Esophagus muscularis mucosa (tissue), 3 donors: ENCODE measurements at regions not wholly inside any gene's neighbourhood (a gene's known extent, or its start where the extent isn't known, plus 50 kb on each side); places are given as distances from the start of the nearest gene placed in this dataset.

Source experiments
- POLR2A ChIP-seq: fragments of 450-650 bp; IDR thresholded peaks from one replicate; pipeline ENCODE4 v1.6.1; 2017; ENCODE audit warnings: antibody characterized with exemption, moderate library complexity, mild to moderate bottlenecking, low read depth
- TF ChIP-seq, protein P1 (sequence below), 3 experiments: fragments of 200-600 bp in 2 of 3; fragments of 450-650 bp in 1 of 3; sonication (generic) in 2 of 3; IDR thresholded peaks; one replicate each; pipeline ENCODE4 v1.5.1; 2017 to 2019; ENCODE audit warnings: antibody characterized with exemption in 3 of 3, mild to moderate bottlenecking in 2 of 3, moderate library complexity in 1 of 3

DNA sequence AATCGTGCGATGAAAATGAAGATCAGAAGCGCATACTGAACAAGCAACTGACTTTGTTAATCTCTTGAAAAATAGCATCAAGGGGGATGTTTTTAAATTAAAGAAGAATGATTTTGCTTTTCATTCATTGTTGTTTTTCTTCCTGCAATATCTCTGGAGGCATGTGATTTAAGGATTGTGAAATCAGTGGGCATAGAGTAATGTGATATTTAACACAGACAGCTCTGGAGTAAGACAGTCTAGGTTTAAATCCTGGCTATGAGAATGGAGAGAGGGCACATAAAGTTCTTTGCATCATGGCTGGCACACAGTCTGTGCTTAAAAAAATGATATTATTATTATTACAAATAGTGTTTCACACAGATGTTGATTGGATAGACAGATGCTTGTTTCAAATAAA is 243.1 kb upstream of the NBEA start:
- TF ChIP-seq, protein P1, sequence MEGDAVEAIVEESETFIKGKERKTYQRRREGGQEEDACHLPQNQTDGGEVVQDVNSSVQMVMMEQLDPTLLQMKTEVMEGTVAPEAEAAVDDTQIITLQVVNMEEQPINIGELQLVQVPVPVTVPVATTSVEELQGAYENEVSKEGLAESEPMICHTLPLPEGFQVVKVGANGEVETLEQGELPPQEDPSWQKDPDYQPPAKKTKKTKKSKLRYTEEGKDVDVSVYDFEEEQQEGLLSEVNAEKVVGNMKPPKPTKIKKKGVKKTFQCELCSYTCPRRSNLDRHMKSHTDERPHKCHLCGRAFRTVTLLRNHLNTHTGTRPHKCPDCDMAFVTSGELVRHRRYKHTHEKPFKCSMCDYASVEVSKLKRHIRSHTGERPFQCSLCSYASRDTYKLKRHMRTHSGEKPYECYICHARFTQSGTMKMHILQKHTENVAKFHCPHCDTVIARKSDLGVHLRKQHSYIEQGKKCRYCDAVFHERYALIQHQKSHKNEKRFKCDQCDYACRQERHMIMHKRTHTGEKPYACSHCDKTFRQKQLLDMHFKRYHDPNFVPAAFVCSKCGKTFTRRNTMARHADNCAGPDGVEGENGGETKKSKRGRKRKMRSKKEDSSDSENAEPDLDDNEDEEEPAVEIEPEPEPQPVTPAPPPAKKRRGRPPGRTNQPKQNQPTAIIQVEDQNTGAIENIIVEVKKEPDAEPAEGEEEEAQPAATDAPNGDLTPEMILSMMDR (IDR thresholded peaks at IDR 0.05): no peak
- no peak for TF ChIP-seq POLR2A
